ENCODE measurements at regions not wholly inside any gene's neighbourhood (a gene's known extent, or its start where the extent isn't known, plus 50 kb on each side); places are given as distances from the start of the nearest gene placed in this dataset.

DNA sequence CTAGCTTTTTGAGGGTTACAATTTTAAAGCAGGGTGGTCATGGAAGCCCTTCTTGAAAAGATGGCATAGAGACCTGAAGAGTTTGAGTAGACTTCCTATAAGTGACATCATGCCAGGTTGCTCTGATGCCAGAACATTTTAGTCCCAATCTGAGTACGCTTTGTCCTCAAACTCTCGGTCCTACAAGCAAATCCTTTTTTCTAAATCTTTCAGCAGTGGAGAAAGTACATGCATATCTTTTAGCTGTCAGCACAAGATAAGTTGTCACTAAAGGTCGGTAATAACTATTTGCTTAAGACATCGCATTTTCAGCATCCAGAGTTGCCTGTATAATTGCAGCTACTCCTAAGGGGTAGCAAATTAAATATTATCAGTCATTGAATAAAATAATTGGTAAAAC is 140.4 kb downstream of the ATP6V1G3 start:
- no peak for DNase-seq (ENCODE audit: low read depth)
- H3K4me3 ChIP-seq (ENCODE audit: control insufficient read depth, low read depth, low read length) = no peak overlapping the region
- TF ChIP-seq CTCF (conservative IDR thresholded peaks at IDR 0.05; ENCODE audit: control insufficient read depth, insufficient read depth, low read depth, low read length) = no peak

DNA sequence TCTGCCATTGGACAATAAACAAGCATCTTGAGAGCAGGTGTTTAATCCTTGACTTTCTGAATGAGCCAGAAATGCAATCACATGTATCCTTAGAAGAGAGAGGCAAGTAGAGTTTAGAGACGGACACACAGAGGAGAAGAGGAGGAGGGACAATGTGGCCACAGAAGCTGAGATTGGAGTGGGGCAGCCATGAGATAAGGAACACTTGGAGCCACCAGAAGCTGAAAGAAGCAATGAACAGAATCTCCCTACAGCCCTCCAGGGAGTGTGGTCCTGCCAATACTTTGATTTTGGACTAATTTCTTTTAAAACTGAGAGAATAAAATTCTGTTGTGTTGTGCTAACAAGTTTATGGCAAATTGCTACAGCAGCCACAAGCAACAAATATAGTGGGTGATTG is 141.0 kb downstream of the ATP6V1G3 start:
- H3K4me3 ChIP-seq (ENCODE audit: control insufficient read depth, low read depth, low read length) = no peak overlapping the region

DNA sequence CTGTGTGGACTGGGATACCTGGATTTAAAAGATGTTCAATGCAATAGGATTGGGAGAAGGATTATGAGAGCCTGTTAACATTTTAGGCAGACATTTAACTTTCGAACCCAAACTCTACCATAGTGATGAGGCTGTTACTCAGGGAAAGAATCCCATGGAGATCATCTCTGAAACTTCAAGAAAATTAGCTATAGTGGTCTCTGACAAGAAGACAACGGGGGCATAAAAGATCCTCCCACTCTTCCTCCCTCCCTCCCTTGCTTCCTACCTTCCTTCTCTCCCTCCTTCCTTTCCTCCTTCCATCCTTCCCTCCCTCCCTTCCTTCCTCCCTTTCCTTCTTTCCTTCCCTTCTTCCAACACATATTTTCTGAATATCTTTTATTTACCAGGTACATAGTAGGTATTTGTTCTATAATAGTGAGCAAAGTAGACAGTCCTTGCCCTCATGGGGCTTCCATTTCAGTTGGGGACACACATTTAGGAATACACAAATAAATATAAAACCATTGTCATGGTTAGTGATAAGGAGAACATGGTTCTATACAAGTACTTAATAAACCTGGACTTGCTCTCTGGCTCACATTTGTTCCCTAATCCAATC is 143.2 kb downstream of the ATP6V1G3 start:
- TF ChIP-seq CTCF (conservative IDR thresholded peaks at IDR 0.05; ENCODE audit: control insufficient read depth, insufficient read depth, low read depth, low read length) = no peak
- no peak for DNase-seq (ENCODE audit: low read depth)
- H3K4me3 ChIP-seq (ENCODE audit: control insufficient read depth, low read depth, low read length) = no peak overlapping the region

More for the DNA sequence above, 141.0 kb downstream of the ATP6V1G3 start:
- TF ChIP-seq CTCF (conservative IDR thresholded peaks at IDR 0.05; ENCODE audit: control insufficient read depth, insufficient read depth, low read depth, low read length) = no peak
- DNase-seq (ENCODE audit: low read depth) = peak; percentile 2

DNA sequence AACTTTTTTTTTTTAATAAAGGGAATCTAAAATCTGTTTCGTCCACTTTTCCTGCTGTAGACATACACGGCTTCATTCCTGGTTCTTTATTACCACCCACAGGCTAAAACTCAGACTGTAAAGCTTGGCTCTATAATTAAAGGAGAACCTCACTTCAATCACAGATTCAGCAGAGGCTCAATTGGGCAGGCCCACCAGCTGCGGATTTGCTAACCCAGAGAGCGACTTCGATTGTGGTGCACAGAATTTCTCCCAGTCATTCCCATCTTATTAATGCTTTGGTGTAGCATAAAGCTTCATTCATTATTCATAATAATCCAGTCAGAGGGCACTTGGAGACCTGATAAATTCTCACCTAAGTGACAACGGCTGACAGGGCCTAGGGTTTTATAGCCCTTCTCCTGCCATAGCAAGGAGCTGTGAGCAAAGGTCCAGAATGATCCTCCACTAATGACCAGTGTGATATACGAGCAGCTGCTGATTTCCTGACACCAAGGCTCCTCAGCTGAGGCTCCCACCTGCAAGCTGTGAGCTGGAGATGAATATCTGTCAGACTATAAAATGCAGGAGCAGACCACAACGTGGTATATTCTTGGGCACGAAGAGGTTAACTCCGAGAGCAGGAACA is 149.0 kb downstream of the ATP6V1G3 start:
- DNase-seq (ENCODE audit: low read depth) = no peak
- no peak overlapping the region for H3K4me3 ChIP-seq (ENCODE audit: control insufficient read depth, low read depth, low read length)
- no peak for TF ChIP-seq CTCF (conservative IDR thresholded peaks at IDR 0.05; ENCODE audit: control insufficient read depth, insufficient read depth, low read depth, low read length)

DNA sequence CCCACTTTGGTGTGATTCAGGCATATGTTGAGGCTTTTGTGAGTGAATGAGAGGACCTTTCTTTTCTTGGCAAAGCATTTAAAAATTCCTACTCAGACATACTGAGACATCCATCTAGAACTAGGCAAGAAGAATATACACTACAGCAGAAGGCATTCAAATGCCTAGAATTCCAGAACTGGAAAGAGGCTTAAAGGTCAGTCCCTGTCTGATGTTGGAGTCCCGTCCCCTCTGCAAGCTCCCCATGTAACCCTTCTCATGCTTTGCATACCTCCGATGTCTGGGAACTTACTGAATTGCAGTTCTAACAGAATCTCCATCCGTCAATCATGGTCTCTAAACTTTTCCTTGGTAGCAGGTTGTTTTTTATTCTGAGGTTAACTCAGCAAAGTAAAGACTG is 152.9 kb downstream of the ATP6V1G3 start:
- TF ChIP-seq CTCF (conservative IDR thresholded peaks at IDR 0.05; ENCODE audit: control insufficient read depth, insufficient read depth, low read depth, low read length) = no peak
- no peak for DNase-seq (ENCODE audit: low read depth)
- H3K4me3 ChIP-seq (ENCODE audit: control insufficient read depth, low read depth, low read length) = no peak overlapping the region

- no peak overlapping the region for H3K4me3 ChIP-seq (ENCODE audit: control insufficient read depth, low read depth, low read length)
- no peak for DNase-seq (ENCODE audit: low read depth)
- TF ChIP-seq CTCF (conservative IDR thresholded peaks at IDR 0.05; ENCODE audit: control insufficient read depth, insufficient read depth, low read depth, low read length) = no peak
Observed at GRCh38 chr1:198380275-198380674, 160.2 kb downstream of the ATP6V1G3 start.
